G401.6 (cell line): ENCODE measurements at regions not wholly inside any gene's neighbourhood (a gene's known extent, or its start where the extent isn't known, plus 50 kb on each side); places are given as distances from the start of the nearest gene placed in this dataset.
"Not testable (repeated sequence)": the region's sequence is repeated elsewhere in the genome, so short reads cannot be mapped to it uniquely, and the experiment has no call there.

Experiments
- FAIRE-seq: peaks from 2 replicates; lab custom pipeline; 2012; peaks lifted over from hg19 to GRCh38; lab: Jason Lieb, UNC

DNA sequence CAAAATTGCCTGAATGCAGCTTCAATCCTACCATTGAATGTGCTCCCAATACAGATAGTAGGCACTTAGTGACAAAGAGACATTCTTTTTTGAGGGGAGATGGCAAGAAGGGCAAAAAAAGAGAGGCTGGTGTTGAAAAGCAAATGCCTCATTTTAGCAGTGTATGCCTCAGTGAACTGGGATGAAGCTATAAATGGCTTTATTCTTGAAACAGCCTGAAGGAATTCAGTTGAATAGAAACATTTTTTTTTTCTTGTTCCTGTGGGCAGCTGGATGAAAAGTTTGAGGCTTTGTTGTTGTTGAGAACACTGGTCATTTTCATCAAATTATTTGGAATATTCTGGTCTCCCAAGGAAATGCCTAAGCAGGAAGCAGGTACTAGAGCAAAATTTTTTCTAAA, 228.9 kb downstream of the RNF144A start:
- no peak for FAIRE-seq

DNA sequence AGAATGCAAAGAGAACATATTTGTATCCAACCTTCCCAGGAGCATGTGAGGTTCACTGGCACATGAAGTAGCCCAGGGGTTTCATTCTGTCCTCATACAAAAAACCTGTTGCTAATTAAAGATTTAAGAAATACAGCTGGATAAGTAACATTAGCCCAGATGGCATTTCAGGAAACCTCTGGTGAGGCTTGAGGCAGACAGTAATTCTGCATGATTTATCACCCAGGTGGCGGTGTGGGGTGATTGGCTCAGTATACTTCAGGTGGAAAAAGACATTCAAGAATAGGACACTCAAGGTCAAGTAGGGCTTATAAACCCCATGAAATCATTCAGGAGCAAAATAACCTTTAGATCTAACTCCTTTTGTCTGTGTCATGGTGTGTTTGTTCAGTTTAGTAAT, 237.4 kb downstream of the RNF144A start:
- FAIRE-seq, result no peak

- no peak for FAIRE-seq
Measured at GRCh38 chr2:7161501-7161900, 244.3 kb downstream of the RNF144A start.

DNA sequence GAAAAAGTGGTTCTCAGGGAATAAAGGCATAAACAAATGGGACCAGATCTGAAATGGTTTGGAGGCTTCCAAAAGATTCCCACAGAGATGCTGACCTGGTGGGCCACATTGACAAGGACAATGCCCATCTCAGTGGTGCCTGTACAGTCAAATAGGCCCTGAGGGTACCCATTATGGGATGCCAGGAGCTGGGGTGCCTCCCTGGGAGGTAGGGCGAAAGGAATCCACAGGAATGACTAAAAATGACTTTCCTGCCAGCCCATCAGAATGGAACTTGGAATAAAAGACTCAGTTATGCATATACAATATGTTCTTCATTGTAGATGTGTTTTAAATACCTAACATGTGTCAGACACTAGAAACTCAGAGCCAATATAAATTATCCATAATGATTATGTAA, 248.5 kb downstream of the RNF144A start:
- FAIRE-seq, result no peak

DNA sequence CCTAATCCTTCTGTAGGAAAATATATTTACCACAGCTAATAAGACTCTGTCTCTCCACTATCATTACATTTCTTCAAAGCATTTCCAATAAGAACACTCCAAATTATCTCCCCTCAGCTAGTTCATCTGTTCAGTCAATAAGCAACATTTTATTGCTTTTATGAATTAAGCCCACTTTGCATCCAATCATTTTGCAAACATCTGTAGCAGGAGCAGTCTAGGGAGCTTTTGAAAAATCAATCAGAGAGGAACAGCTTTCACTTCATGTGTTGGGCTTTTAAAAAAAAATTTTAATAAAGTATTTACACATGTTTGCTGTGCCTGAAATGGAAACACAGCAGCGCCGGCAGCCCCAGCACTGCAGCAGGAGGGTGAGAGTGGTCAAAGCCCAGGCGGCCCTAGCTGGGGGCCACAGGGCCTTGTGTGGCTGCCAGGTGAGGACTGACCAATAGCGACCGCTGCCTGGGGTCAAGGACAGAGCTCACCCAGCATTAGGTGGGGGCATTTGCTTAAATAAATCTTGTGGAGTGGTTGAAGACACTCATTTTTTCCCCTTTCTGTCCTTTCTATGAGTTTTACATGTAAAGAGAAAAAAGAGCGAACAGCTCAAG, 250.7 kb downstream of the RNF144A start:
- no peak for FAIRE-seq

DNA sequence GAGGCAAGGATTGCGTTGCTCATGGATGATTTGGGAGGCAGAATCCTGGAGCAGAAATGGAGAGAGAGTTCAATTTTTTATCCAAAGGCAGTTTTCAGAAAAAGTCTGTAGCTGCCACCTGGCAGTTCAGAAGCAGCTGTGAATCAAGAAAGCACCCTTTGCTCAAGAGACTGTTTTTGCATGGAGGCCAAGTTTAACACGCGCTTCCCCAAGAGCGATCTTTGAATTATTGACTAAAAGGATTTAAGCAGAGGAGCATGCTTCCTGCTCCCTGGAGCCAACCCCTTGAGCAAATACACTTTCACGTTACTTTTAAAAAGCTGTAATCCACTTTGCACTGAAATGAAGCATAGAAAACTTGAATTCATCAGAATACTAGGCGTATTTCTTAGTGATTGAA, 252.4 kb downstream of the RNF144A start:
- FAIRE-seq, result no peak

DNA sequence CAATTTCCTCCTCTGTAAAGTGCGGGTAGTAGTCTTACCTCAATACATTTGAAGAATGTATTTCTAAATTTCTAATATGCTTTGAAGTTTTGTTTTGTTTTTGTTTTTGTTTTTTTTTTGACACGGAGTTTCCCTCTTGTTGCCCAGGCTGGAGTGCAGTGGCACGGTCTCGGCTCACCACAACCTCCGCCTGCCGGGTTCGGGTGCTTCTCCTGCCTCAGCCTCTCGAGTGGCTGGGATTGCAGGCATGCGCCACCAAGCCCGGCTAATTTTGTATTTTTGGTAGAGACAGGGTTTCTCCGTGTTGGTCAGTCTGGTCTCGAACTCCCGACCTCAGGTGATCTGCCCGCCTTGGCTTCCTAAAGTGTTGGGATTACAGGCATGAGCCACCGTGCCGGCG, 261.8 kb downstream of the RNF144A start:
- FAIRE-seq, result not testable (repeated sequence)

GRCh38 chr2:7180638-7181370, 263.6 kb downstream of the RNF144A start:
- no peak for FAIRE-seq

DNA sequence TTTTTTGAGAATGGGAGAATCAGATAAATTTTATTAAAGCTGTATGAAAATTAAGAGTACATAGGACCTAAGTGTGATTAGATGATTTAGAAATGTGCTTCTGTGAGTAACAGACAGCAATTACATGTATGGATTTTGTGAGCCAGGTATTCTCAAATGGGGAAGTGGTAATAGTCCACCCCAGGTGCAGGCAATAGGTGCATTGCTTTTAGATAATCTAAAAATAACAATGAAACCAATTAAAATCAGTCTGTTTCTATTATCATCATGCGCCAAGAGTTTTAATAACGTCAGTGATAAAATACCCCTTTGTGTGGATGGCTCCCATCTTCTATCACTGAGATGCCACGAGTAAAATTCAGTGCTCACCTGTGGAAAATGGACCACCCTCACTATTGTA, 265.3 kb downstream of the RNF144A start:
- FAIRE-seq, result no peak

DNA sequence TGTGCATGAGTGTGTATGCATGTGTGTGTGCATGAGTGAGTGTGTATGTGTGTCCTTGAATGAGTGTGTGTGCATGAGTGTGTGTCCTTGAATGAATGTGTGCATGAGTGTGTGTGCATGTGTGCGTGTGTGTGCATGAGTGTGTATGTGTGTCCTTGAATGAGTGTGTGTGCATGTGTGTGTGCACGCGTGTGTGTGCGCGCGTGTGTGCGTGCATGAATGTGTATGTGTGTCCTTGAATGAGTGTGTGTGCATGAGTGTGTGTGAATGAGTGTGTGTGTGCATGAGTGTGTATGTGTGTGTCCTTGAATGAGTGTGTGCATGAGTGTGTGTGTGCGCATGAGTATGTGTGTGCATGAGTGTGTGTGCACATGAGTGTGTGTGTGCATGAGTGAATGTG, 271.9 kb downstream of the RNF144A start:
- FAIRE-seq, result no peak

GRCh38 chr2:7190587-7191324, 273.5 kb downstream of the RNF144A start:
- no peak for FAIRE-seq

DNA sequence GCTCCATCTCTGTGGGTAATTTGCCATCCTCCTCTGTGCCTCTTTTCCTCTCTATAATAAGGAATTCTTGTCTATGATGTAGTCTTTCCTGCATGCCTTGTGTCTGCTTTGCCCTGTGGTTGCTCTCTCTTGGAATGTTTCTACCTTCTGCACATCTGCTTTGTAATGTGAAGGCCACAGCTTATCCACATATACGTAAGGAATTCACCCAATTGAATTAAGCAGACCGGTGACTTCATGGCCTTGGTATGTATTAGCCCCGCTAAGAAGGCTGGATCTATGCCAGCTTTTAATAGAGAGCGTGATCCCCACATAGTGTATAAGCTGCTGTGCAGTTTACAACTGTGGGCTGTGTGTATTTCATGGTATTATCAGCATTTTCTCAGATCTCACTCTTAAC, 274.7 kb downstream of the RNF144A start:
- FAIRE-seq, result no peak

GRCh38 chr2:7193457-7193856, 276.2 kb downstream of the RNF144A start:
- no peak for FAIRE-seq

GRCh38 chr2:7194950-7195349, 277.7 kb downstream of the RNF144A start:
- no peak for FAIRE-seq

- FAIRE-seq, result no peak
Measured at GRCh38 chr2:7196883-7197282, 279.7 kb downstream of the RNF144A start.

- no peak for FAIRE-seq
Measured at GRCh38 chr2:7201851-7202250, 284.6 kb downstream of the RNF144A start.

DNA sequence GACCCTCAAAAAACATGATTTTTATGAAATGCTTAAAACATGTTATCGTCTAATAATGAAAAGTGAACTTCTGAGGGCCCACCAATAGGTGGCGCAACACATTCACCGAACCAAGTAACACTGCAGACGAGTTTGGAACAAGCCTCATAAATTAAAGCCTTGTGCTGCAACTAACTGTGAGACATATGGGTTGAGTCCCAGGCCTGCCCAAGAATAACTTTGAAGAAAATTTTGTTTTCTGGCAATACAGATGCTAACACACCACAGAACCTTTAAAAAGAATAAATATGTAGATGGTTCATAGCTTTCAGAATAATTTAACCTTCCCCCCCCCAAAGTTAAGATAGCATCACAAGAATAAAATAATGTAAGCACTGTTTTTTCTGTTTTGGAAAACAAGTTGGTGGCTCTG, 285.9 kb downstream of the RNF144A start:
- peak; percentile 73 for FAIRE-seq

- FAIRE-seq, result no peak
Measured at GRCh38 chr2:7205151-7205830, 288.1 kb downstream of the RNF144A start.

- FAIRE-seq, result no peak
Measured at GRCh38 chr2:7206111-7206810, 289.0 kb downstream of the RNF144A start.

GRCh38 chr2:7207631-7208030, 290.4 kb downstream of the RNF144A start:
- no peak for FAIRE-seq

DNA sequence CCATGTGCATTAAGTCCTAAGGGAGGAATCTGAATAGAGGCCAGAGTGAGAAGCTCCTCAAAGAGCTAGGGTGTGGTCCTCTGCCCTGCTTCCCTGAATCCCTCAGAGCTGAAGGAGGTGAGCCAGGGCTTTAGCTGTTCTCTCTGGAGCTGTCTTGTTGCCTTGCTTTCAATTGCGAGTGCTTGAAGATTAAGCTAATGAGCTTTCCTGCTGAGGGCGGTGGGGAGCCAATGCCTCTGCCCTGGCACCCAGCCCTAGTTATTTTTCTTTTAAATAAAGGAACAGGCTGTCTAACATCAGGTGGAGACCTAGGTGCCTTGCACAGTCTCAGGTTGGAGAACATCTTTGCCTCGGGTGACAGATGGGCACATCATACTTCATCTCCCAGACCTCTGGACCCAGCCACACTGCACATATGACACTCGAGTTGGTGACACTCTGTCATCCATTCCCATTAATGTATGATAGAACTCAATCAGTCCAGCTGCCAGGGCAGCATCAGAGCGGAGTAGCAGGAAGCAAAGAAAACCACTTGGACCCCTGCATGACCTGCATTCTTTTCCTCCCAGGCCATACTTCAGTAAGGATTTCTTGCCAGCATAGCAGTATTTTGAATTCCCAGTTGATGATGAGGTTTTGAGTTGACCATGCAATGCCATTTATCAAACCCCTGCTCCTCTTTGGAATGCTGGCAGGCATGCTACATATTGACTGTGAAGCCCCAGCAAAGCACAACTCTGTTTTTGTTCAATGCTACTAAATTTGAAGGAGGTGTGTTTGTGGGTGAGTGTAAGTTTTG, 292.7 kb downstream of the RNF144A start:
- FAIRE-seq, result no peak
